Activated CD8-positive, alpha-beta T cell treated with anti-CD3 and anti-CD28 coated beads for 36 hours (primary cell): ENCODE measurements at regions not wholly inside any gene's neighbourhood (a gene's known extent, or its start where the extent isn't known, plus 50 kb on each side); places are given as distances from the start of the nearest gene placed in this dataset.

Experiments
- ATAC-seq: fragments of 200-7000 bp; cut with Tn5 transposase; one replicate; pipeline ENCODE4 v1.10.0; 2021; ENCODE audit warnings: mild to moderate bottlenecking, moderate library complexity
- CTCF ChIA-PET: fragments of 350-600 bp; sonication (Branson Sonifier 250); formaldehyde crosslinking; loops from one replicate; lab custom pipeline; 2021; ENCODE audit warnings: antibody characterized with exemption; lab: Charles Lee
- POLR2A ChIA-PET: fragments of 350-600 bp; sonication (Branson Sonifier 250); formaldehyde crosslinking; loops from one replicate; lab custom pipeline; 2021; ENCODE audit warnings: antibody characterized with exemption; lab: Charles Lee
- DNase-seq: peaks from one replicate; pipeline ENCODE4 v3.0.0-alpha.2; 2020
- H3K27ac Mint-ChIP-seq: one replicate; pipeline ENCODE4 v1.8.0; 2021; ENCODE audit warnings: mild to moderate bottlenecking, mixed read lengths
- H3K27me3 Mint-ChIP-seq: one replicate; pipeline ENCODE4 v1.8.0; 2021; ENCODE audit warnings: mixed read lengths
- H3K36me3 Mint-ChIP-seq: one replicate; pipeline ENCODE4 v1.8.0; 2021; ENCODE audit warnings: low read depth, mixed read lengths
- H3K4me1 Mint-ChIP-seq: one replicate; pipeline ENCODE4 v1.8.0; 2021; ENCODE audit warnings: low read depth, mixed read lengths
- H3K4me3 Mint-ChIP-seq: one replicate; pipeline ENCODE4 v1.8.0; 2021; ENCODE audit warnings: mild to moderate bottlenecking, moderate library complexity, mixed read lengths
- H3K9me3 Mint-ChIP-seq: one replicate; pipeline ENCODE4 v1.8.0; 2021; ENCODE audit warnings: mixed read lengths
- CTCF ChIP-seq: fragments of 200-600 bp; IDR thresholded peaks from one replicate; pipeline ENCODE4 v1.8.0; 2022; ENCODE audit warnings: antibody characterized with exemption, mild to moderate bottlenecking
- intact Hi-C: fragments of 100-400 bp; cut with micrococcal nuclease; formaldehyde crosslinking; loops from one replicate; pipeline ENCODE4 v1.10.0; 2022

GRCh38 chr2:58769864-58770234 lies 528.7 kb upstream of the FANCL start:
- peaks cover 3% of the 10 kb centered on the region for H3K27me3 Mint-ChIP-seq
- no peaks in the 10 kb centered on the region for H3K4me1 Mint-ChIP-seq
- TF ChIP-seq CTCF: no peak
- ChIA-PET CTCF (no interaction called here), POLR2A (no interaction called here)
- H3K27ac Mint-ChIP-seq: no peak overlapping the region
- no peaks in the 10 kb centered on the region for H3K9me3 Mint-ChIP-seq
- H3K4me3 Mint-ChIP-seq: no peak overlapping the region
- ATAC-seq (no peak), DNase-seq (no peak)
- H3K36me3 Mint-ChIP-seq: no peaks in the 10 kb centered on the region
- intact Hi-C loops: no loop called here

DNA sequence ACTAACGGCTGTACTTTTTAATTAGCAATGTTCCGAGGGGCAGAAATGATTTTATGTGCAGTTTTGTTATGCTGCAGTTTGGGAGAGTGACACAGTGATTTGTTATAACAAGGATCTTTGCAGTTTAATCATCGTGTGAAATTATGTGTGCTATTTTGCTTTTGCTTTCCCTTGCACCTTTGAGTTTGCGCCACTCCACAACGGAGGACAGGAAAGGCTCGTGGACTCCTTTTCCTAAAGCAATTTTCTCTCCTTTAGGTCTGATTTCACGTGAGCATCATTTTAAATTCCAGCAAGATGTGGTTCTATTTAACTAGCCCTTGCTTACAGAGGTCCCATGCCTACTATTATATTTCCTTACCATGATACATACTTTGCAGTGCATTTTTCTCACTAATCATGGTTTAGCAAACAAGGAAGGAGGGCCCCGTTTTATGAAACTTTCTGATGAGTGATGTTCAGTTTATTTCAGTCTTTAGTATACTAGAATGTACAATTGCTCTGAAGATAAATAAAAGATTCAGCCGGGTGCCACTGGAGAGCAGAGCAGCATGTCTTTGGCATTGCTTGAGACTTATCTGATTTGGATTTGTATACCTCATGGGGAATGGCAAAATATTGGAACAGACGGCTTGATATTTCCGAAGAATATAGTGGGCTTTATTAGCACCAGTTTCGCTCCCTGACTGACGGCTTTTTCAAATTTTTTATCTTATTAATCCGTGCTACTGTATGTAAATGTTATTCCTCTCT lies 528.2 kb upstream of the FANCL start:
- ChIA-PET POLR2A (no interaction called here), CTCF (no interaction called here)
- H3K4me1 Mint-ChIP-seq: peaks cover 5% of the 10 kb centered on the region
- TF ChIP-seq CTCF: no peak
- H3K27me3 Mint-ChIP-seq: peaks cover 4% of the 10 kb centered on the region
- DNase-seq (no peak), ATAC-seq (no peak)
- intact Hi-C loops: no loop called here
- H3K27ac Mint-ChIP-seq: no peak overlapping the region
- H3K9me3 Mint-ChIP-seq: no peaks in the 10 kb centered on the region
- no peaks in the 10 kb centered on the region for H3K36me3 Mint-ChIP-seq
- no peak overlapping the region for H3K4me3 Mint-ChIP-seq

DNA sequence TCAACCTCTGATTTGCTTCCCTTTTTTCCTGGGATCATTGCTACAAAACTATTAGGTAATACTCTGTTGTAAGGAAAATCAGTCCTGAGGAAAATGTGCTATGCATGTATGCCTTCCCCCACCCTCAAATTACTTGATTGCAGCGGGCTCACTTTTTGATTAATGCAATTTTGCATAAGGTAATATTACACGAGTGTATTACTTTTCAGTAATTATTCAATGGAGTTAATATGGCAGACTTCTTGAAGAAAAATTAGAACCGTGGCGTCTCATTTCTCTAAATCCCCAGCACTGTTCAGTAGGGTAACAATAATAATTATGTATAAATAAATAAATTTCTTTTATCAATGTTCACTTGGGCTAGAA lies 527.6 kb upstream of the FANCL start:
- Mint-ChIP-seq H3K4me1 (peaks cover 5% of the 10 kb centered on the region), H3K36me3 (no peaks in the 10 kb centered on the region), H3K4me3 (no peak overlapping the region), H3K9me3 (no peaks in the 10 kb centered on the region), H3K27me3 (peaks cover 4% of the 10 kb centered on the region), H3K27ac (no peak overlapping the region)
- intact Hi-C loops: no loop called here
- ATAC-seq (no peak), DNase-seq (no peak)
- no peak for TF ChIP-seq CTCF
- ChIA-PET CTCF (no interaction called here), POLR2A (no interaction called here)

DNA sequence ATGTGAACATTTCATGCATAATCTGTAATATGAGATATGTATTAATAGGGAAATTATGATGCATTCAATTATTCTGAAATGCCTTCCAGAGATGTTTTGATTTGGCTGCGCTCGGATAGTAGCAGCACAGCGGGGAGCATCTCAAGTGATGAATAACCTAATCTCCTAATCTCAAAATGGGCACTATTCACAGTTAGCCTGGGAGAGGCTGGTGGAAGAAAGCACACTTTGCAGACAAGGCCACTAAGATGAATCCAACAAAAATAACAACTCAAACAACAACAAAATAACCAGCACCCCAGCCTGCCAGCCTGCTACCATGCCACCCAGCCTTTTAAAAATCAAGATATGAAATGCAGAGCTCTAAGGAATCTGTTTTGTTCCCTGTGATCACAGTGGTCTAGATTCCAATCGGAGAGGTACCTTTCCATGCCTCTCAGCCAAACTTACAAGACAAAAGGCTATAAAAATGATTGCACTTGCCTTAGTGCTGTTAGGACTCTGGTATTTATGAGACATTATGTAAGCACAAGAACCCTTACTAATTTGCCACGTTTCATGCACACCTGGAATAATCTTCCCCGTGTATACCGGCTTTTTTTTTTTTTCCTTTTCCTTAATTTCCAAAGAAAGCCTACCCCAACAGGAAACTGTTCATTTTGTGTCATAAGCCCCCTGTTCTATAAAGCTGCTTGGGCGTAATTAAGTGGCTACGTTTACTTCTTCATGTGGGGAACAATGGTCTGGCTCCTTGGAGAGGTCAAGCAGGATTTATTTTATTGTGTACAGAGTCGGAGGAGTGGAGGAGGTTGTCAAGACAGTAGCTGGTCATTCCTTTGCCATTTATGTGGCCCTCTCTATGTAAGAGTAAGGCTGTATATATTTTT lies 526.9 kb upstream of the FANCL start:
- POLR2A ChIA-PET: no interaction called here
- CTCF ChIA-PET: no interaction called here
- no peak overlapping the region for H3K27ac Mint-ChIP-seq
- TF ChIP-seq CTCF: no peak
- ATAC-seq: no peak
- no peak for DNase-seq
- peaks cover 4% of the 10 kb centered on the region for H3K27me3 Mint-ChIP-seq
- H3K36me3 Mint-ChIP-seq: no peaks in the 10 kb centered on the region
- H3K9me3 Mint-ChIP-seq: no peaks in the 10 kb centered on the region
- H3K4me3 Mint-ChIP-seq: no peak overlapping the region
- intact Hi-C loops: no loop called here
- peaks cover 5% of the 10 kb centered on the region for H3K4me1 Mint-ChIP-seq
